ENCODE measurements at regions not wholly inside any gene's neighbourhood (a gene's known extent, or its start where the extent isn't known, plus 50 kb on each side); places are given as distances from the start of the nearest gene placed in this dataset.
"Not testable (repeated sequence)": the region's sequence is repeated elsewhere in the genome, so short reads cannot be mapped to it uniquely, and the experiment has no call there.

DNA sequence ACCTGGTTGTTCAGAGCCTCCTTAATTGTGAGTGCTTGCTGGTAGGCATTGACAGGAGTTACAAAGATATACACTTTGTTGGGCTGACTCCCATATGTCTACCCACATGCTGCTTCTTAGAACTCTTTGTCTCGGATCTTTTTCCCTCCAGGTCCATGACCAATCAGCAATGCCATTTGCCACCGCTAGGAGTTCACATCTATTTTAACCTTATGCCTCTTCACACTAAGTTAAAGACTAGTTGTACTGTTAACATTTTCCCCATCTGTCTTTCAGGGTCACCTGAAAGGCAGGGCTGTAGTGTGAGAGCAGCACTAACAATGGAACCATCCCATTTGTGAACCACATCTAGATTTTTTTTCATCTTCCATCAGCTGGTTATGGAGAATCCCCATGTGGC, 226.7 kb upstream of the NPY start:
- no peak for DNase-seq

DNA sequence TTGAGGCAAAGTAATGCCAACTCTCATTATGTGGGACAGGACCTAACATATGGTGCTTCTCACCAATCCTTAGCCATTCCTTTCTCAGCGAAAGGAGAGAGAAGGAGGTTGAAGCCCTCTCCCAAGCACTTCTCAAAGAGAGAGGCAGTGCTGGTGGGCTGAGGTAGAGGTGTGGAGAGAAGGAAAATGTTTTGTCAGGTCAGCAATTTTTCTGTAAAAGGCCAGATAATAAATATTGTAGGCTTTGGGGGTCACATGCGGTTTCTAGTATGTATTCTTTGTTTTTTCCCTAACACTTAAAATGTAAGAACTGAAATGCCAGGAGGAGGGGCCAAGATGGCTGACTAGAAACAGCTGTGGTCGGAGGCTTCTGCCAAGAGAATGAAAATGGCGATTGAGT, 225.0 kb upstream of the NPY start:
- no peak for DNase-seq

DNA sequence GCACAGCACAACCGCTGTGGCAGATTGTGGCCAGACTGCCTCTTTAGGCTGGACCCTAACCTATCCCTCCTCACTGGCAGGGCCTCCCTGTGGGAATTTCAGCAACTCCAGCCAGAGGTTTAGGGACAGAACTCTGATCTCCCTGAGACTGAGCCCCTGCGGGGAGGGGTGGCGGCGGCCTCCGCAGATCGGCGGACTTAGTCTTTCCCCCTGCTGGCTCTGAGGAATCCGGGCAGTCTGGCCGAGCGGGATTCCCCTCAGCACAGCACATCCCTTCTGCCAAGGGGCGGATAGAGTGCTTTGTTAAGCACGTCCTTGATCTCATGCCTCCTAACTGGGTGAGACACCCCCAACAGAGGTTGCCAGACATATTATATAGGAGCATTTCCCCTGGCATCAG, 224.2 kb upstream of the NPY start:
- no peak for DNase-seq

DNA sequence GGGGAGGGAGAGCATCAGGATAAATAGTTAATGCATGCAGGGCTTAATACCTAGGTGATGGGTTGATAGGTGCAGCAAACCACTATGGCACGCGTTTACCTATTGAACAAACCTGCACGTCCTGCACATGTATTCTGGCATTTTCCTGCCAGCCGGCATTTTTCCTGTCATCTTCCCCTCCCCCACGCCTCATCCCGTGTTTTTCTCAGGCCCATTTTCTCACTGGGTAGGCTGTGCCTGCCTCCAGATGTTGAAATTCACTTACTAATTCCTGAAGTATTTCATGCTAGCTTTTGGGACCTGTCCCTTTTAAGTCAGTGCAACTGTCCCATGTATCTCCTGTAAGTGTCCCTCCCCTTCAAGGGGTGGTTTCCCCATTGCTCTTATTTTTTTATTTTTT, 220.3 kb upstream of the NPY start:
- DNase-seq = no peak

DNA sequence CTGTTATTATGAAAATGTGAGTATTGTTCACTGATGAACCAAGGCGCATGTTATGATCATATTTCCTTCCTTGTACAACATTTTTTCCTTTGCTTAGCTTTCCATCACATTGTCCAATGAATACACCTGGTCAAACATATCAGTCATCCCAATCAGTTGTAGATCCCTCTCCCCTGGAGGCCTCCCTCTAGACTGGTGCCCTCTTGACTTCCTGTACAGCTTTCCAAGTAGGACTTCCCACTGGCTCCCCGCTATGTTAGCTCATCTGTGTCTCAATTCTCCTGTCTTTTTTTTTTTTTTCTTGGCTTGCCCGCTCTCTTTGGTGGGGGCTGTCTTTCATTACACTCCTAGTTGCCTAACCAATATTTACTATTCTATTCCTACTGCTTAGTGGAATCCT, 214.2 kb upstream of the NPY start:
- no peak for DNase-seq

DNA sequence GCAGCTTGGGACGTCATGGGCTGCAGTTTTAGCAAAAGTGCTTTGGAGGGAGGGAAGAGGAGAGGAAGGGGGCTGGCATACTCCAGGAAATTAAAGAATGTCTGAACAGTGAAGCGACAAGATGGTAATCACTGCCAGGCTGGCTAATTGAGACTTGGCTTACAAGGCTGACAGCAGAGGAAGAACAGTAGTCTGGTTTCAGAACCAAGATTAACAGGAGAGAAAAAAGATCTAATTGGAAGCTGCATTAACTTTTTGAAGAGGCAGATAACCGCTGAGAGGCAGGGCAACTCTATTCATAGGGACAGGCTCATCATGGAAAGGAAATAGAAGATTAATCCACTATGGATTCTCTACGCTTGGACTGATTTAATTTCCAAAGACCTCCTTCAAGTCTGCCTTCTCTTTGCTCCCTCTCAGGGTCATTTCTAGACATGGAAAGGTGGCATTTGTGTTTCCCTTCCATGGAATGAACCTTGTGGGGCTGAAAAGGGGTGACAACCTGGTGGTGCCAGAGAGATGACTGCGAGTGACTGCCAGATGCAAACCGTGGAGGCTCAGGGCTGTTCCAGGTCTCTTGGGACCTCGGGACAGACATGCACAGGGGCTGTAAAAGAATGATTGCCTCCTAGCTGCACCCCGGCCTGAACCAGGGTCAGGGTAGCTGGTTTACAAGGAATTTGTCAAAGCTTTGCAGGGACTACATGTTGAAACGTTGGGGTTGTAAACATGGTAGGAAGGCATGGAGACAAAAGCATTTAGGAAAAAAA, 210.2 kb upstream of the NPY start:
- no peak for DNase-seq

DNA sequence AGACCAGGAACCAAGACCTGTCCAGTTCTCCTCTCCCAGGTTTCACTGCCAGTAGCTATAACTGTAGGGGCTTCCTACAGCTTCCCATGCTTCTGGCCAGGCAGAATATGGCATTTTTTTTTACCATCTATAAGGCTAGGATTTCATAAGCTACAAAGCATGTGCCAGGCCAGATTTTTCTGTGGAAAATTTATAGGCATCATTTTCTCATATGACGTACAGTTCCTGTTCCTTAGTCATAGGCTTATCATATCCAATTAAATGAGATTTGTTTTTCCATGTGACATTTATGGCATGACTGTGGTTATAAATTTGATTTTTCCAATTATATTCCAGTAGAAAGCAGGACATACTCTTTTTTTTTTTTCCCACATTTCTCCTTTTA, 208.6 kb upstream of the NPY start:
- no peak for DNase-seq

DNA sequence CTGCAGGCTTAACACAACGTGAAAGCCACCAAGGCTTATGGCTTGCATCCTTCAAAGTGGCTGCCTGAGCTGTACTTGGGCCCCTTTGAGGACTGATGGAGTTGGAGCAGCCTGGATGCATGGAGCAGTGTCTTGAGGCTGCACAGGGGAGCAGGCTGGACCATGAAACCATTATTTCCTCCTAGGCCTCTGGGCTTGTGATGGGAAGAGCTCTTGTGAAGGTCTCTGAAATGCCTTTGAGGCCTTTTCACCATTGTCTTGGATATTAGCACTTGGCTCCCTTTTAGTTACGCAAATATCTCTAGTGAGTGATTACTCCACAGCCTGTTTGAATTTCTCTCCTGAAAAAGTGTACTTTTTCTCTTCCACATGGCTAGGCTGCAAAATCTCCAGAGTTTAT, 201.2 kb upstream of the NPY start:
- no peak for DNase-seq

DNA sequence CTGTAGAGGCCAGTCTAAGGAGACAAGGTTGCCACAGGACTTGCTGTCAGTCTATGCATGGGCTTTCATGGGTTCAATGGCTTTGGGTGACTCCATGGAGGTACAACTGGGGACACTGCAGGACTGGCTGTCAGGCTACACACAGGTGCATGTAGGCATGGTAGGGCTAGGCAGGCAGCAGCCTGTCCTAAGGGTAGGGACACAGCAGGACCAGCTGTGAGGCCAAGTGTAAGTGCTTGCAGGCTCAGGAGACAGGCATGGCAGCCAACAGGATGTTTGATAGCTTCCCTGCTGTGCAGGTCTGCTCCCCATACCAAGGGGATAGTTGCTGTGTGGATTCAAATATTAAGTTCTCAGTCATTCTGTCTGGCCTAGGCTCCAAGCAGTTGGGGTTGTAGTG, 181.0 kb upstream of the NPY start:
- no peak for DNase-seq

DNA sequence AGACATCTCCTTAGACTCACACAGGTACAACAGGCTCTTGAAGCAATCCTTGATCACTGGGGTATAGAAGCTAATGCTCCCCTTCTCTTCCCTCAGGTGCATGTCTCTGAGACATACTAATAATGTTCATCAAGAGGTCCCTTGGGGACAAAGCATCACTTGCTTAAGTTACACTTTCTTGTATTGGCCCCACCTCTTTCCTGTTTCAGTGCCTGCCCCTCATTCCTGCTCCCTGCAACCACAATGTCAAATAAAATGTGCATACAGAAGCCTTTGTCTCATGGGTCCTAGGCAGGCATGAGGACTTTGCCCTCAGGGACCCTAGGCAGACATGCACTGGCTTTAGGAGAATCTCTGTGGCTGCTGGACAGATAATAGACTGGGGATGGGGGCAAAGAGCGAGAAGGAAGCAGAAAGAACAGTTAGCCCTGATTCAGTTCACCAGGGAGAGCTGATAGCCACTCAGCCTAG, 175.0 kb upstream of the NPY start:
- DNase-seq = no peak

DNA sequence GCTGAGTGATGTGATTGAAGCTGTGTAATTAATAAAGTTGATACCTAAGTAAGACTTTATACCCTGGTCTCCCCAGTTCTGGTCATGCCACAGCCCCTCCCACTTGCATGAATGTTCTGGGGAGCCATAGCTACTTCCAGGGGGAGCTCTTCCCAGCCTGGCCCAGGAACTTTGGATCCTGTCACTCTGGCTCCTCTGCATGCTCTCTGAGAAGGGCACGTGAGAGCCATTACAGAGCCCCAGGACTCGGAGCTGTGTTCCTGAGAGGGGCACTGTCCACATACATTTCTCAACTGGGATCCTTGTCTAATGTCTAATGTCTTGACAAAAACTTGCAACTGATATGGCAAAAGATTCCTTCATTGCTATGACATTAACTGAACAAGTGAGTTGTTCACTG, 173.9 kb upstream of the NPY start:
- DNase-seq = no peak

DNA sequence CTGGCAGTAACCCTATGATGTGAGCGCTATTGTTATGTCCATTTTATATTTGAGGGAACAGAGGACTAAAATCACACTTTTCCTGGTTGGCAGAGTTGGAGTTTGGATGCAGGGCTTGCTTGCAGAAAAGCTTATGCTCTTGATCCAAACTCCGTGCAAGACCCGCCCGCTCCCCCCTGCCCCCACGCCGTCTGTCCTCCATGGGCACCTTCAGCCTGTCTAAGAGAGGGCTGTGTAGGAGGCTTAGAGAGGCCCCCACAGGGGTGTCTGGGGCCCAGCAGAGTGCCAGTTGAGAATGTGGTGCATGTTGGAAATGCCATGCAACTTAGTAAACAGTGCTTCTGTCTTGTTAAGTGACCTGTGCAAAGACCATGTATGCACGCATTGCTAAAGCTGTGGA, 170.5 kb upstream of the NPY start:
- no peak for DNase-seq

DNA sequence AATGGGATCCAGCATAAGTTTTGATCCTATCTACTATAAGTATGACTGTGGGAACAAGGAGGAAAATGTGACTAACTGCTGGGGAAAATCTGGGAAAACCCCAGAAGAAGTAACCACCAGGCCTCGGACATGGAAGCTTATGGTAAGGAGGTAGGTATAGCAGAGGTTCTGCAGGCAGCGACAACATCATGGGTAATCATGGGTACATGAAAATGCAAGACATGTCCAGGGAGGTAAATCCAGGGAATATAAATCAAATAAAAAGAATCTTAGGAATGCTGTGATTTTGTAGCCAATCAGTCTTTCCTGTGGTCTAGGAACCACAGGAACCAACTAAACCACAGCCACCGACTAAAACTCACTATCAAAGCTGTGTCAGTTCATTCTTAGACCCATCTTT, 168.3 kb upstream of the NPY start:
- DNase-seq = no peak

DNA sequence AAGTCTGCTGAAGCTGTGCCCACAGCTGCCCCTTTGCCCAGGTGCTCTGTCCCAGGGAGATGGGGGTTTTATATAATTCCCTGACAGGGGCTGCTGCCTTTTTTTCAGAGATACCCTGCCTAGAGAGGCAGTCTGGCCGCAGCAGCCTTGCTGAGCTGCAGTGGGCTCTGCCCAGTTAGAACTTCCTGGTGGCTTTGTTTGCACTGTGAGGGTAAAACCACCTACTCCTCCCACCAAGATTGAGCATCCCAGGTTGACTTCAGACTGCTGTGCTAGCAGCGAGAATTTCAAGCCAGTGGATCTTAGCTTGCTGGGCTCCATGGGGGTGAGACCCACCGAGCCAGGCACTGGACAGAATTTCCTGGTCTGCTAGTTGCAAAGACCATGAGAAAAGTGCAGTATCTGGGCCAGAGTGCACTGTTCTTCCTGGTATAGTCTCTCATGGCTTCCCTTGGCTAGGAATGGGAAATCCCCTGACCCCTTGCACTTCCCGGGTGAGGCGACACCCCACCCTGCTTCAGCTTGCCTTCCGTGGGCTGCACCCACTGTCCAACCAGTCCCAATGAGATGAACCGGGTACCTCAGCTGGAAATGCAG, 166.0 kb upstream of the NPY start:
- DNase-seq = not testable (repeated sequence)

DNA sequence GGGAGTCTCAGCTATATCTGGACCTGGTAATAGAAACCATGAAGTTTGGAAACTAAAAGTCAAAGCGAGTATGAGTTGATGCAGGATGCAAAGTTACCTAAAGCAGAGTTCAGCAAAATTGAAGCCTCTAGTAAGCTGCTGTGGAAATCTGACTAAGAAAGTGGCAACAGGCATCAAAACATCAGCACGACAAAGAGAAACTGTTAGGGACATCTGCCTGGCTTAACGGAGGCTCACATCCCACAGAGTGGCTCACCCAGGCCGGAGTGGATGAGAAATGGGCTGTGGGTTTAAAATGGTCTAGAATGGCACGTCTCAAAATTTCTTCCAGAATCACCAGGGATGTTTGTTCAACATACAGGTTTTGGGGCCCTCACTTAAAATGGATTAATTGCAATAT, 164.1 kb upstream of the NPY start:
- no peak for DNase-seq

DNA sequence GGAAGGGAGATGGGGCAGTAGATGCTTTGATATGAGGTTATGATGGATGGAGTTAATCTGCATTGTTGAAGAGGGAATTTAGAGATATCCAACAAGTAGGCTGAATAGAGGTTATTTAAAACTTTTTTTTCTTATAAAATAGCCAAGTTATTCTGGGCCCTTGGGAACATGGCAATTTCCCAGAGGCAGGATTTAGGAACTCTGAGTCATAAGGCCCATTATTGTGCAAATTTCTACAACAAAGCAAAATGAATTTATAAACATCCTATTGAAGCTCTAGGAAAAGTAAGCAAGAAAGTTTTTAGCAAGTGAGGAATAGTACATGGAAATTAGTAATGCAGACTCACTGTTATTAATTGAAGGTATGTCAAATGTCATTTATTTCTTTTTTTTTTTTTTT, 160.9 kb upstream of the NPY start:
- DNase-seq = no peak

DNA sequence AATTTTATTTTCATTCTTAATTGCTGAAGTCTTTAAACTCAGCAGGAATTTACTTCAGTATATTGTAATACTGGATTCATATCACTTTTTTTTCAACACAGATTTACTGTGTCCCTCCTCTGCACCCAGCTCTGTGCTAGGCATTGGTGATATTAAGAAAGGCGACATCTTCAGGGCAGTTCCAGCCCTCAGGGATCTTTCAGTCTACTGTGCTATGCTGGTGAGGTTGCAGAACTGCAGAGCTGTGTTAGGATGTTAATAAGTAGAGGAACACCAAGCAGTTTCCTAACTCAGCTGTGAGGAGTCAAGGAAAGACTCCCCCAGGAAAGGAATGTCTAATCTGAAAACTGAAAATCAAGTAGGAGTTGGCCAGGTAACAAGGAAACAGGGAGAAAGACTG, 158.2 kb upstream of the NPY start:
- DNase-seq = no peak

DNA sequence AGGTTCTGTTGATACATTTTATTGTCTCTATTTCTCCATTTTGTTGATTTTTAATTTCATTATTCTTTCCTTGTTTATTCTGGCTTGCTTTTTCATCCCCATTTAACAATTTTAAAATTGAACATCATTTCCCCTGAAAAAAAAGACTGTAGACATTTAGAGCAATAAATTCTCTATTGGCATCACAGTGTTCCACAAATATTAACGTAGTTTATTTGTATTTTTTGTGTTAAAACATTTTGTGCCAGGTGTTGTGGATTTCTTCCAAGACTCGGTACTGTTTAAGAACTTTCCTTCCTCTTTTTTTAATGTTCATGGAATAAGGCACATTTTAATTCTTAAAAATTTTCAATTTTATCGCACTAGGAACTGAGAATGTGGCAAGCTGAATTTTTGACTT, 156.1 kb upstream of the NPY start:
- DNase-seq = no peak

DNA sequence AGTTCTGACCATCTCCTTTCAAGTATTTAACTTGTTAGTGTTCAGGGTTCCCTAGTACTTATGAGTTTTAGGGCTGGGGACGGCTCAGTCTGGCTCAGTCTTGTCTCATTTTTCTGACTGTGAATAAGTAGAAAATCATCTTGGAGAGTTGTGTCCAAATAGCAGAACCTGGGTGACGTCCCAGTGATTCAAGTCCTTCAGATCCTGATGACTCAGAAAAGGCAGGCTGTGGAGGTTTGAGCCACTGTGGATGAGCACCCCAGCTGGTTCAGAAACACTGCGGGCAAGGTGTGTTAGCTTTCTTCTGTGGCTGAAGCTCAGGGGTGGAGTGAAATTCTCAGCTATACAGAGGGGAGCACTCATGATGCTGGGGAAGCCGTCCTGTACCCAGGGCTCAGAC, 154.4 kb upstream of the NPY start:
- DNase-seq = no peak

DNA sequence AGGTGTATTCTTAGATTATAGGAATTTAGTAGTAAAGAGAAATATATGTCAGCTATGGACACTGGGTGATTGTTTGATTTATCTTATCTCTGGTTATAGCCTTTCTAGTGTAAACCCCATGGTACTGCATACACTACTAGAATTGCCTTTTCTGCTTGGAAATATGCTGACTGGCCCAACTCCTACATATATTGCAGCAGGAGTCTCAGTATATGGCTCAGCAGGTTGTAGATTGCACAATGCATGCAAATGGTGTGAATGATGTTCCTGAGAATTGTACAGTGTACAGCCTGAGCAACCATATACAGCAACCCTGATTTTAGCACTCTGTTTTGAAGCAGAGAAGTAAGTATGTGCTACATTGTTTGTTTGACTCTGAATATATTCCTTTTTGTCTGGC, 153.4 kb upstream of the NPY start:
- DNase-seq = no peak

DNA sequence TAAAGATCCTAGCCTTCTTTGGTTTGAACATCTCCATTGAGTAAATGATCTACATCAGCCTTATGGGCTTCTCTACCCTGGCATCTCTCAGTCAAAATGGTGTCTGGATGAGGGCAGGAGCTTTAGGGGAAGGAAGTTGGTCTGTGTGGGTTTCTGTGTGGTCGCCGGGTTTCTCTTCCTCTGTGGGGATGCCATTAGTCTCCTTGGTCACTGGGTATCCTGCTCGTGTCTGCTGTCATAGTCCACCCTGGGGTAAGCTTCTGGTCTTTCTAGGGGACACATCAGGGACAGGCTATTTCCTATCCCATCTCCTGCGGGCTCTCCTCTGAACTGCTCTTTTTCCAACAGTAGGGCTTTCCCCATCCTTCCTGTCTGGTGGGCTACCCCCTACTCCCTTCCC, 150.3 kb upstream of the NPY start:
- no peak for DNase-seq

DNA sequence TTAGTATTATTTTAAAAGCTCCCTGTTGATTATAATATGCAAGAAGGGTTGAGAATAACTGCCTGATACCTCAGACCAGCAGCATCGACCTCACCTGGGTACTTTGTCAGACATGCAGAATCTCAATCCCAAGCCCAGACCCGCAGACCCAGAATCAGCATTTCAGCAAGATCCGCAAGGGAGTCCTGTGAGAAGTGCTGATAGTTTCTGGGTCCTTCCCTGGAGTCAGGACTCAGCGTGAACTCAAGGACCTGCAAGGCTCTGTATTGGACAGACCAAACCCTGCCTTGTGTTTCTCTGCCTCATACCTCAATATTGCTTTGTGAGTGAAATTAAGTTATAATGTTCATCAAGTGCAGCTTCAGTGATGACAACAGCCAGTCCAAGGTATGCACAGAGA, 149.5 kb upstream of the NPY start:
- DNase-seq = no peak

DNA sequence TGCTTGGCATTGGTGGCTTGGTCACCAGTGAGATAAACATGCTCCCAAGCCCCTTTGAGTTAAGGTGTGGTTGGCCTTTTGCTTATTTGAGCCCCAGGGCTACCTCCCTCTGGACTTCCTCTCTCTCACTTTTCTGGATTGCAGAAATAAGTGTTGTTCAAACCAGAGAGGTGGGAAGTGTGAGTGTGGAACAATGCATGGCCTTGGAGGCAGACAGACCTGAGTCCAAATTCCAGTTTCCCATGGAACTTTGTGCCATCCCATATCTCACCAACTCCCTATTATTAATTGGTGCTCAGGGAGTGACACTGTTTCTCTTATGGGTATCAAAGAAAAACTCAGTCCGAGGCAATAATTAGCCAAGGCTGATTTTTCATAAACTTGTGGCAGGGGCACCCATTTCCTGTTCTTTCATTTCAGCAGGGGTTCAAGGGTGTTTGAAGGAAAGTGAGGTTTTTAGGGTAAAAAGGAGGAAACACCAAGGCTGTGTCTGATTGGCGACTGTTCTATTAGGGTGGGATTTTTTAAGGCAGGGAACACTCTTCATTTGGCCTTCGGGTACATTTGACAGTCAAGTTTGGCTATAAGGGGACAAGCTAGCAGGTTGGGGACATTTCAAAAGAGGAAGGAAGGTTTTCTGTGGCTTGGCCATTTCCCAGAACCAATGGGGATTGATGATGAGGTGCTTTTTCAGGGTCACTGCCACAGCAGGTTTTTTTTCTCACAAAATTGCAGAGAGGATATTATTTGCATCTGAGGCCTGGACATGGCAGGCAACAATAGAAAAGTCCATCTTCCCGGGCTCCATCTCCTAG, 148.8 kb upstream of the NPY start:
- no peak for DNase-seq

DNA sequence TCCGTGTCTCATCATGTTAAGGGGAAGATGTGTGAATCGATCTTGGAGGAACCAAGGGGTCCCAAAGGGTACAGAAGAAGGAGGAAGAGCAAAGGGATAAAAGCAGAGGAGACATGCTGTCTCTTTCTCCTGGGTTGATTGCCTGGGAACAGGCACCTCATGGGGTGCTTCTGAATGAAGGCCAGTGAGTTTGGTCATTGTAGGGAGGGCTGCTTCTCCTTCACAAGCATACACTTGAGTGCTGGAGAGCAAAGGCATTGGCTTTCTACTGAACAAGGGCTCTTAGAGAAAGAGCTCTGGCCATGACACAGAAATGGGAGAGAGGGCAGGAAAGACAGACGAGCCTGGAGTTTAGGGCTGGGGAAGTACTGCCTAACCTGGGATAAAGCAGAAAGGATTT, 146.7 kb upstream of the NPY start:
- DNase-seq = no peak

All from NCI-H774 (cell line).